Neural progenitor cell (in vitro differentiated cells): ENCODE measurements at regions not wholly inside any gene's neighbourhood (a gene's known extent, or its start where the extent isn't known, plus 50 kb on each side); places are given as distances from the start of the nearest gene placed in this dataset.
A peak's percentile ranks its signal among the peaks of the same experiment; 100 is the strongest.

Experiments used
- DNase-seq: peaks from one replicate; pipeline ENCODE4 v3.0.0-alpha.2; 2016; ENCODE audit warnings: low spot score
- H2AFZ ChIP-seq: fragments of 200-600 bp; sonication (generic); replicated peaks from 2 replicates; pipeline ENCODE4 v1.6.1; 2016; ENCODE audit warnings: antibody characterized with exemption
- H3F3A ChIP-seq: fragments of 200-600 bp; sonication (generic); 2 replicates; pipeline ENCODE4 v1.6.1; 2016; ENCODE audit warnings: antibody characterized with exemption, low read depth
- H3K27ac ChIP-seq: fragments of 200-600 bp; sonication (generic); 2 replicates; pipeline ENCODE4 v1.5.1; 2016; ENCODE audit warnings: mild to moderate bottlenecking
- H3K27me3 ChIP-seq: fragments of 200-600 bp; sonication (generic); 2 replicates; pipeline ENCODE4 v1.6.1; 2016; ENCODE audit warnings: mild to moderate bottlenecking, moderate library complexity
- H3K36me3 ChIP-seq: fragments of 200-600 bp; sonication (generic); 2 replicates; pipeline ENCODE4 v1.5.1; 2016
- H3K4me1 ChIP-seq: fragments of 200-600 bp; sonication (generic); 2 replicates; pipeline ENCODE4 v1.6.1; 2016; ENCODE audit warnings: mixed run types
- H3K4me2 ChIP-seq: fragments of 200-600 bp; sonication (generic); 2 replicates; pipeline ENCODE4 v1.6.1; 2016
- H3K4me3 ChIP-seq: fragments of 200-600 bp; sonication (generic); 2 replicates; pipeline ENCODE4 v1.5.1; 2016
- H3K79me2 ChIP-seq: fragments of 200-600 bp; sonication (generic); 2 replicates; pipeline ENCODE4 v1.6.1; 2016; ENCODE audit warnings: low read depth
- H3K9ac ChIP-seq: fragments of 200-600 bp; sonication (generic); 2 replicates; pipeline ENCODE4 v1.6.1; 2016
- H3K9me3 ChIP-seq: fragments of 200-600 bp; sonication (generic); 2 replicates; pipeline ENCODE4 v1.5.1; 2016; ENCODE audit warnings: low read depth
- H4K20me1 ChIP-seq: fragments of 200-600 bp; sonication (generic); 2 replicates; pipeline ENCODE4 v1.6.1; 2016; ENCODE audit warnings: low read depth
- H3K27ac Mint-ChIP-seq: 3 replicates; pipeline ENCODE4 v1.8.0; 2021; ENCODE audit warnings: mixed read lengths
- H3K27me3 Mint-ChIP-seq: 2 replicates; pipeline ENCODE4 v1.8.0; 2022; ENCODE audit warnings: low read depth, mild to moderate bottlenecking, inconsistent platforms, moderate library complexity, mixed read lengths; ENCODE audit not compliant: insufficient read depth
- H3K36me3 Mint-ChIP-seq: 3 replicates; pipeline ENCODE4 v1.8.0; 2021; ENCODE audit warnings: mixed read lengths
- H3K4me1 Mint-ChIP-seq: 3 replicates; pipeline ENCODE4 v1.8.0; 2021; ENCODE audit warnings: mixed read lengths
- H3K4me3 Mint-ChIP-seq: 3 replicates; pipeline ENCODE4 v1.8.0; 2021; ENCODE audit warnings: mild to moderate bottlenecking, moderate library complexity, mixed read lengths
- H3K9me3 Mint-ChIP-seq: 3 replicates; pipeline ENCODE4 v1.8.0; 2020; ENCODE audit warnings: mixed read lengths
- EZH2 ChIP-seq: fragments of 200-600 bp; sonication (generic); IDR thresholded peaks from 2 replicates; pipeline ENCODE4 v1.6.1; 2017; ENCODE audit warnings: antibody characterized with exemption, mild to moderate bottlenecking, moderate library complexity
- EZH2phosphoT487 ChIP-seq: fragments of 200-600 bp; sonication (generic); IDR thresholded peaks from 2 replicates; pipeline ENCODE4 v1.6.1; 2017; ENCODE audit warnings: antibody characterized with exemption
- TF ChIP-seq, protein P1 (sequence below): fragments of 200-600 bp; sonication (generic); IDR thresholded peaks from 2 replicates; pipeline ENCODE4 v1.5.1; 2017; ENCODE audit warnings: antibody characterized with exemption, mild to moderate bottlenecking

- Histone ChIP-seq H3K9ac (no peak overlapping the region), H3K4me3 (peak overlapping the region; percentile 29), H3K9me3 (no peaks in the 10 kb centered on the region), H3K79me2 (no peaks in the 10 kb centered on the region), H3K27ac (peak overlapping the region; percentile 27), H4K20me1 (no peaks in the 10 kb centered on the region), H3K36me3 (no peaks in the 10 kb centered on the region), H3K27me3 (peaks cover 15% of the 10 kb centered on the region), H3K4me1 (peaks cover 34% of the 10 kb centered on the region), H3K4me2 (peak overlapping the region; percentile 74), H3F3A (peaks cover 16% of the 10 kb centered on the region), H2AFZ (peak overlapping the region; percentile 30)
- no peaks in the 10 kb centered on the region for H3K36me3 Mint-ChIP-seq
- peak overlapping the region; percentile 96 for H3K27ac Mint-ChIP-seq
- peak; percentile 69 for DNase-seq
- no peaks in the 10 kb centered on the region for H3K9me3 Mint-ChIP-seq
- peak overlapping the region; percentile 82 for H3K4me3 Mint-ChIP-seq
- no peak for TF ChIP-seq EZH2
- no peak for TF ChIP-seq EZH2phosphoT487
- TF ChIP-seq, protein P1, sequence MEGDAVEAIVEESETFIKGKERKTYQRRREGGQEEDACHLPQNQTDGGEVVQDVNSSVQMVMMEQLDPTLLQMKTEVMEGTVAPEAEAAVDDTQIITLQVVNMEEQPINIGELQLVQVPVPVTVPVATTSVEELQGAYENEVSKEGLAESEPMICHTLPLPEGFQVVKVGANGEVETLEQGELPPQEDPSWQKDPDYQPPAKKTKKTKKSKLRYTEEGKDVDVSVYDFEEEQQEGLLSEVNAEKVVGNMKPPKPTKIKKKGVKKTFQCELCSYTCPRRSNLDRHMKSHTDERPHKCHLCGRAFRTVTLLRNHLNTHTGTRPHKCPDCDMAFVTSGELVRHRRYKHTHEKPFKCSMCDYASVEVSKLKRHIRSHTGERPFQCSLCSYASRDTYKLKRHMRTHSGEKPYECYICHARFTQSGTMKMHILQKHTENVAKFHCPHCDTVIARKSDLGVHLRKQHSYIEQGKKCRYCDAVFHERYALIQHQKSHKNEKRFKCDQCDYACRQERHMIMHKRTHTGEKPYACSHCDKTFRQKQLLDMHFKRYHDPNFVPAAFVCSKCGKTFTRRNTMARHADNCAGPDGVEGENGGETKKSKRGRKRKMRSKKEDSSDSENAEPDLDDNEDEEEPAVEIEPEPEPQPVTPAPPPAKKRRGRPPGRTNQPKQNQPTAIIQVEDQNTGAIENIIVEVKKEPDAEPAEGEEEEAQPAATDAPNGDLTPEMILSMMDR, result no peak
- peaks cover 63% of the 10 kb centered on the region for H3K4me1 Mint-ChIP-seq
- peaks cover 7% of the 10 kb centered on the region for H3K27me3 Mint-ChIP-seq
These were observed 156.0 kb upstream of the TPM1 start for GRCh38 chr15:62886431-62887071.

DNA sequence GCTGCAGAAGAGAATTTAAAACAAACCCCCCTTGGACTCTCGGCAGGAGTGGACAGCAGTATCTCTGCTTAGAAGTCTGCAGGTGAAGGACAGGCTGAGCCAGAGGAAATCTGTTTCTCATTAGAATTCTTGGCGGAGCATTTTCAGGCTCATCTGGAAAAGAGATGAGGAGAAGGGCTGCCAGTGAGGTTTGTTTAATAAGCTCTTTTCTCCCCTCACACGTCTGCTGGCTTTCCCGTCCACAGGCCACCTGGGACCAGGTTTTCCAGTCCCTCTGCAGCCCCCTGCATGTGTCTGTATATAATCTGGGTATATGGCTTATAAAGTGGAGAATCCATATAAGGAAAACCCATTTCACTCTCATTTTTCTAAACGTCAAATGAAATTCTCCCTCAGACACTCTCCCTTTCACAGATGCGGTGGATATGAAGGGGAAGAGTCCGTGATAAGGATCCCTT is 155.4 kb upstream of the TPM1 start:
- peak overlapping the region; percentile 27 for H3K27ac ChIP-seq
- Mint-ChIP-seq H3K27ac (peak overlapping the region; percentile 96), H3K36me3 (no peaks in the 10 kb centered on the region), H3K4me1 (peaks cover 63% of the 10 kb centered on the region), H3K4me3 (peak overlapping the region; percentile 82), H3K27me3 (peaks cover 7% of the 10 kb centered on the region), H3K9me3 (no peaks in the 10 kb centered on the region)
- no peak overlapping the region for H3K9ac ChIP-seq
- no peaks in the 10 kb centered on the region for H3K9me3 ChIP-seq
- peaks cover 16% of the 10 kb centered on the region for H3F3A ChIP-seq
- DNase-seq, result no peak
- TF ChIP-seq, protein P1, result no peak
- TF ChIP-seq EZH2, result no peak
- no peak for TF ChIP-seq EZH2phosphoT487
- peak overlapping the region; percentile 74 for H3K4me2 ChIP-seq
- peak overlapping the region; percentile 30 for H2AFZ ChIP-seq
- peaks cover 10% of the 10 kb centered on the region for H3K27me3 ChIP-seq
- peaks cover 34% of the 10 kb centered on the region for H3K4me1 ChIP-seq
- H3K79me2 ChIP-seq, result no peaks in the 10 kb centered on the region
- H4K20me1 ChIP-seq, result no peaks in the 10 kb centered on the region
- H3K36me3 ChIP-seq, result no peaks in the 10 kb centered on the region
- peak overlapping the region; percentile 29 for H3K4me3 ChIP-seq

GRCh38 chr15:62888623-62889022 is 153.9 kb upstream of the TPM1 start:
- H3K79me2 ChIP-seq, result no peaks in the 10 kb centered on the region
- peaks cover 3% of the 10 kb centered on the region for H3K27me3 Mint-ChIP-seq
- TF ChIP-seq EZH2 (no peak), EZH2phosphoT487 (no peak)
- TF ChIP-seq, protein P1, result no peak
- H3K27ac ChIP-seq, result no peak overlapping the region
- no peak overlapping the region for H3K4me3 ChIP-seq
- DNase-seq, result no peak
- peaks cover 34% of the 10 kb centered on the region for H3K4me1 ChIP-seq
- no peaks in the 10 kb centered on the region for H3K27me3 ChIP-seq
- H3K9ac ChIP-seq, result no peak overlapping the region
- H4K20me1 ChIP-seq, result no peaks in the 10 kb centered on the region
- no peaks in the 10 kb centered on the region for H3K9me3 ChIP-seq
- H3K36me3 ChIP-seq, result no peaks in the 10 kb centered on the region
- peaks cover 16% of the 10 kb centered on the region for H3F3A ChIP-seq
- no peak overlapping the region for H3K4me2 ChIP-seq
- no peak overlapping the region for H2AFZ ChIP-seq
- peak overlapping the region; percentile 66 for H3K4me3 Mint-ChIP-seq
- H3K4me1 Mint-ChIP-seq, result peaks cover 62% of the 10 kb centered on the region
- no peaks in the 10 kb centered on the region for H3K9me3 Mint-ChIP-seq
- H3K36me3 Mint-ChIP-seq, result no peaks in the 10 kb centered on the region
- peak overlapping the region; percentile 23 for H3K27ac Mint-ChIP-seq
